Tibial nerve (tissue), 4 donors: ENCODE measurements at regions not wholly inside any gene's neighbourhood (a gene's known extent, or its start where the extent isn't known, plus 50 kb on each side); places are given as distances from the start of the nearest gene placed in this dataset.

Experiments used
- DNase-seq, 2 donors: peaks; one replicate each; pipeline ENCODE4 v3.0.0-alpha.2; 2019; ENCODE audit warnings: low spot score in 2 of 2
- H3K27ac ChIP-seq, 4 donors: fragments of 200-600 bp; sonication (generic) in 3 of 4; one replicate each; pipeline ENCODE4 v1.5.1; 2017 to 2019; ENCODE audit warnings: mild to moderate bottlenecking in 1 of 4
- H3K27me3 ChIP-seq, 2 donors: fragments of 200-600 bp; sonication (generic) in 1 of 2; one replicate each; pipeline versions ENCODE4 v1.5.1 to v1.6.0; 2017 to 2019
- H3K36me3 ChIP-seq, 3 donors: fragments of 200-600 bp; sonication (generic); one replicate each; pipeline ENCODE4 v1.5.1; 2018 to 2019
- H3K4me1 ChIP-seq, 4 donors: fragments of 200-600 bp; sonication (generic) in 3 of 4; one replicate each; pipeline ENCODE4 v1.5.1; 2017 to 2019
- H3K4me3 ChIP-seq, 4 donors: fragments of 200-600 bp; sonication (generic) in 3 of 4; one replicate each; pipeline ENCODE4 v1.5.1; 2017 to 2019; ENCODE audit warnings: mild to moderate bottlenecking in 1 of 4, moderate library complexity in 1 of 4
- H3K9me3 ChIP-seq, 4 donors: fragments of 200-600 bp; sonication (generic) in 3 of 4; one replicate each; pipeline ENCODE4 v1.5.1; 2017 to 2019
- CTCF ChIP-seq, 5 experiments: fragments of 200-600 bp in 3 of 5; fragments of 450-650 bp in 2 of 5; sonication (generic) in 3 of 5; IDR thresholded peaks; one replicate each; pipeline ENCODE4 v1.5.1; 2016 to 2019; ENCODE audit warnings: antibody characterized with exemption in 5 of 5, mild to moderate bottlenecking in 3 of 5, moderate library complexity in 2 of 5
- EP300 ChIP-seq, 2 donors: sonication (generic); formaldehyde crosslinking; IDR thresholded peaks; one replicate each; pipeline ENCODE4 v1.6.1; 2017; ENCODE audit warnings: antibody characterized with exemption in 2 of 2, mild to moderate bottlenecking in 1 of 2
- POLR2A ChIP-seq, 2 donors: fragments of 450-650 bp; IDR thresholded peaks; one replicate each; pipeline ENCODE4 v1.6.1; 2017; ENCODE audit warnings: antibody characterized with exemption in 2 of 2, mild to moderate bottlenecking in 2 of 2, moderate library complexity in 2 of 2
- WGBS, 2 donors: methylation state at CpG; one replicate each; pipeline ENCODE4 v1.1.5; 2018; 5-methylcytosine and 5-hydroxymethylcytosine counted together

DNA sequence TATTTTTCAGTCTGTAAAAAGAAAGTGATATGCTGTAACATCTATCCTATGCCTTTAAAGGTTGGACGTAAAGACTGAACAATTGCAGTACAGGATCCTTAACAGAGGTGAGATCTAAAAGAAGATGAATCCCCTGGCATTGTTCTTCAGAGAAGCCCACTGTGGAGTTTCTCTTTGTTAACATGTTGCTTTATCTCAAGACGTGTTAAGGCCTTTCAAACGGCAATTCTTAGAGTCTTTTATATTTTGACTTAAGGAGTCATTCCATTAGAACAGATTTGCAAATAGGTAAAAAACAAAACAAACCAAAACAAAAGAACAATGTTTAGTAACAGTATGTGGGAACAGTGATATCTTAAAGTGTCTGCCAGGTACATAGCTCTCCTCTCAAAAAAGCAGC, 225.1 kb upstream of the ZP4 start:
- Histone ChIP-seq H3K36me3 (no peaks in the 10 kb centered on the region), H3K4me3 (no peak overlapping the region), H3K27ac (no peak overlapping the region), H3K9me3 (no peaks in the 10 kb centered on the region), H3K4me1 (no peaks in the 10 kb centered on the region), H3K27me3 (no peaks in the 10 kb centered on the region)
- 43% methylated on average over 3 of the region's 3 CpGs for WGBS, 2 donors
- no peak for DNase-seq
- TF ChIP-seq CTCF (IDR thresholded peaks at IDR 0.05) (no peak), POLR2A (IDR thresholded peaks at IDR 0.05) (no peak), EP300 (IDR thresholded peaks at IDR 0.05) (no peak)

GRCh38 chr1:238112952-238113621, 222.4 kb upstream of the ZP4 start:
- no peaks in the 10 kb centered on the region for H3K9me3 ChIP-seq
- WGBS, 2 donors: 70 to 73% methylated on average over 5 of the region's 5 CpGs
- no peaks in the 10 kb centered on the region for H3K36me3 ChIP-seq
- H3K4me1 ChIP-seq: no peaks in the 10 kb centered on the region
- DNase-seq: no peak
- H3K4me3 ChIP-seq: no peak overlapping the region
- no peaks in the 10 kb centered on the region for H3K27me3 ChIP-seq
- TF ChIP-seq EP300 (IDR thresholded peaks at IDR 0.05) (no peak), POLR2A (IDR thresholded peaks at IDR 0.05) (no peak), CTCF (IDR thresholded peaks at IDR 0.05) (no peak)
- no peak overlapping the region for H3K27ac ChIP-seq

- Histone ChIP-seq H3K9me3 (no peaks in the 10 kb centered on the region), H3K4me3 (no peak overlapping the region), H3K27me3 (no peaks in the 10 kb centered on the region), H3K4me1 (no peaks in the 10 kb centered on the region), H3K36me3 (no peaks in the 10 kb centered on the region), H3K27ac (no peak overlapping the region)
- TF ChIP-seq CTCF (IDR thresholded peaks at IDR 0.05) (no peak), EP300 (IDR thresholded peaks at IDR 0.05) (no peak), POLR2A (IDR thresholded peaks at IDR 0.05) (no peak)
- WGBS, 2 donors: 55 to 60% methylated on average over 2 of the region's 2 CpGs
- no peak for DNase-seq
Measured at GRCh38 chr1:238111516-238111915, 220.8 kb upstream of the ZP4 start.

- DNase-seq: no peak
- TF ChIP-seq EP300 (IDR thresholded peaks at IDR 0.05) (no peak), CTCF (IDR thresholded peaks at IDR 0.05) (no peak), POLR2A (IDR thresholded peaks at IDR 0.05) (no peak)
- Histone ChIP-seq H3K36me3 (no peaks in the 10 kb centered on the region), H3K27me3 (no peaks in the 10 kb centered on the region), H3K4me1 (no peaks in the 10 kb centered on the region), H3K4me3 (no peak overlapping the region), H3K9me3 (no peaks in the 10 kb centered on the region), H3K27ac (no peak overlapping the region)
- 19 to 35% methylated on average over 1 of the region's 1 CpG for WGBS, 2 donors
Measured at GRCh38 chr1:238111081-238111480, 220.4 kb upstream of the ZP4 start.

- Histone ChIP-seq H3K4me3 (no peak overlapping the region), H3K36me3 (no peaks in the 10 kb centered on the region), H3K9me3 (no peaks in the 10 kb centered on the region), H3K4me1 (no peaks in the 10 kb centered on the region), H3K27me3 (no peaks in the 10 kb centered on the region), H3K27ac (no peak overlapping the region)
- 88 to 97% methylated on average over 2 of the region's 2 CpGs for WGBS, 2 donors
- DNase-seq: no peak
- TF ChIP-seq EP300 (IDR thresholded peaks at IDR 0.05): no peak
- TF ChIP-seq CTCF (IDR thresholded peaks at IDR 0.05): no peak
- no peak for TF ChIP-seq POLR2A (IDR thresholded peaks at IDR 0.05)
Measured at GRCh38 chr1:238108417-238108816, 217.7 kb upstream of the ZP4 start.
